Renal cortex interstitium (tissue), 11 donors: ENCODE measurements at regions not wholly inside any gene's neighbourhood (a gene's known extent, or its start where the extent isn't known, plus 50 kb on each side); places are given as distances from the start of the nearest gene placed in this dataset.
"Not testable (repeated sequence)": the region's sequence is repeated elsewhere in the genome, so short reads cannot be mapped to it uniquely, and the experiment has no call there.

Source experiments
- DNase-seq, 11 donors: peaks; one replicate each; pipeline ENCODE4 v3.0.0-alpha.2; 2013; ENCODE audit warnings: low read depth in 9 of 11, low spot score in 4 of 11; ENCODE audit errors: extremely low read depth in 1 of 11

GRCh38 chr20:22962567-22963439 is 72.3 kb upstream of the SSTR4 start:
- DNase-seq = no peak

DNA sequence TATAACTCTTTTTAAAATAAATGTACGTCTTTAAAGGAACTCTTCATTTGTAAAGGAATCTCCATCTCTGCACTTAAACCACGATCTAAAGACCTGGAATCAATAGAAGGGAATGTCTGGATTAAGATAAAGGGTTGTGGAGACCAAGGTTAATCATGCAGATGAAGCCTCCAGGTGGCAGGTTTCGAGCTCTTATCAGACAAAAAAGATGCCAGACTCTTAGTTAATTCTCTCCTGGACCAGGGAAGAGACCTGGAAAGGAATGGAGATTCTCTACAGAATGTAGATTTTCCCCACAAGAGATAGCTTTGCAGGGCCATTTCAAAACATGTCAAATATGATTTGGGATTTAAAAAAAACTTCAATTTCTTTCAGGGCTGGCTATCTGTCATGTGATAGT is 71.5 kb upstream of the SSTR4 start:
- no peak for DNase-seq

DNA sequence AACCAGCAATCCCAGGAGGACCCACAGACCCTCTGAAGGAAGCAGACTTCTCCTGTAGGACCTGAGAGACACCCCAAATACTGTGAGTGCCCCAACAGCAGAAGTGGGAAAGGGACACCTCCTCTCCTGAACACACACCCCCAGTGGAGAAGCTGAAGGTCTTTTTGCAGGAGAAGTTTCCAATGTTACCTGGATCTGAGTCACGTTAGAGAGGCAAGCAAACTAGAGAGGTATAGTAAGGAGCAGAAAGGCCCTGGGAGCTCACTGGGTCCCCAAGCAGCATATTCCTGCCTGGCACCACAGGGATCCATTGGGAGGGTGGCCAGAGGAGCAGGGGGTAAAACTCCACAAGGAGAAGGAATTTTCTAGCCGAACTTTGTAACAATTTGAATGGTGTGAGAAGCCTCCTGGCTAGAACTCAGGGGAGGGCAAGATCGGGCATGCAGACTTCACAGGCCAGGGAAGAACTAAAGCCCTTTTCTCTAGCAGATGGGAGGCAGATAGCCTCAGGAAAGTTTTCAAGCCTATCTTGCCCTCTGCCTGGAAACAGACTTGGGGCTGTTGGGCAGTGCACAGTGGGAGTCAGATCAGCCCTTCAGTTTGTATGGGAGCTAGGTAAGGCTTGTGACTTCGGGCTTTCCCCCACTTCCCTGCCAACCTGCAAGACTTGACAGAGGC is 68.2 kb upstream of the SSTR4 start:
- no peak for DNase-seq

DNA sequence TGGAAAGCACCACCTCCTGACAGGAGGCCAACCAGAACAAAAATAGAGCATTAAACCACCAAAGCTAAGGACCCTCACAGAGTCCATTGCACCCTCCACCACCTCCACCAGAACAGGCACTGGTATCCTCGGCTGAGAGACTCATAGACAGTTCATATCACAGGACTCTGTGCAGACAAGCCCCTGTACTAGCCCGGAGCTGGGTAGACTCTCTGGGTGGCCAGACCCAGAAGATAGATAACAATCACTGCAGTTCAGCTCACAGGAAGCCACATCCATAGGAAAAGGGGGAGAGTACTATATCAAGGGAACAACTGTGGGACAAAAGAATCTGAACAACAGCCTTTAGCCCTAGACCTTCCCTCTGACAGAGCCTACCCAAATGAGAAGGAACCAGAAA is 67.4 kb upstream of the SSTR4 start:
- DNase-seq = not testable (repeated sequence)

DNA sequence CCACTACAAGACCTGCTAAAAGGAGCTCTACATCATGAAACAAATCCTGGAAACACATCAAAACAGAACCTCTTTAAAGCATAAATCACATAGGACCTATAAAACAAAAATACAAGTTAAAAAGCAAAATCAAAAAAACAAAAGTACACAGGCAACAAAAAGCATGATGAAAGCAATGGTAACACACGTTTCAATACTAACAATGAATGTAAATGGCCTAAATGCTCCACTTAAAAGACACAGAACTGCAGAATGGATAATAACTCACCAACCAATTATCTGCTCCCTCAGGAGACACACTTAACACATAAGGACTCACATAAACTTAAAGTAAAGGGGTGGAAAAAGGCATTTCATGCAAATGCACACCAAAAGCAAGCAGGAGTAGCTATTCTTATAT is 66.1 kb upstream of the SSTR4 start:
- not testable (repeated sequence) for DNase-seq

DNA sequence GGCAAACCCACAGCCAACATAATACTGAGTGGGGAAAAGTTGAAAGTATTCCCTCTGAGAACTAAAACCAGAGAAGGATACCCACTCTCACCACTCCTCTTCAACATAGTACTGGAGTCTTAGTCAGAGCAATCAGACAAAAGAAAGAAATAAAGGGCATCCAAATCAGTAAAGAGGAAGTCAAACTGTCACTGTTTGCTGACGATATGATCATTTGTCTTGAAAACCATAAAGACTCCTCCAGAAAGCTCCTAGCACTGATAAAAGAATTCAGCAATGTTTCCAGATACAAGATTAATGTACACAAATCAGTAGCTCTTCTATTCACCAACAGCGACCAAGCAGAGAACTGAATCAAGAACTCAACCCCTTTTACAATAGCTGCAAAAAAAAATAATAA is 64.0 kb upstream of the SSTR4 start:
- DNase-seq = not testable (repeated sequence)

GRCh38 chr20:22974354-22974753 is 60.8 kb upstream of the SSTR4 start:
- no peak for DNase-seq

DNA sequence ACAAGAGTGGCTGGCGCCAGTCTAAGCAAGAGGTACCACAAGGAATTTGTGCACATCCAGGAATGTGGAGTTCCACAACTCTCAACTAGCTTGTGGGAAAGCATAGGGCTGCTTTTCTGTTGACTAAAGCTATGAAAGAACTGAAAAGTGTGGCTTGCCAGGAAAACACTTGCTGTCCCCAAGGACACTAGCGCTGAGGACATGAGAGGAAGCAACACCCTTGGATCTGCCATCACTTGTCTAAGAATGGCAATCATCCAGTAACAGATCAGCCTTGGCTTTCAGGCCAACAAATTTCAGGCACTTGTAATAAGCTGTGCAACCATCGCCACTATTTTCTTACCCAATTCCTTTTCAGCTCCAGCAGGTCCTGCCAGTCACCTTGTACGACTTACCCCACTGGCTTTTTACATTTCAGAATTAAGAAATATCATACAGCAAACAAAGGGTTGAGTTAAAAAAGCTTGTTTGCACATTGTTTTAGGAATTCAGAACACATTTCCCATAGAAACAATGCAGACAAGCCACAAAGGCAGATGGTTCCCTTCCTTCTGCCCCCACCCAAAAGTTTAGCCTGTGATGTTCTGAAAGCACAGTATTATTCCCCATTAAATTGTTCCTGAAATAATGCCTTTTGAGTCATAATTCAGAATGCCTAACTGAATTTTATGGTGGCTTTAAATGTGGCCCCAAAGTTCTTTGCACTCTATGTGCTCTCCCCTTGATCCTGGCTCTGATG is 57.9 kb upstream of the SSTR4 start:
- DNase-seq = no peak

DNA sequence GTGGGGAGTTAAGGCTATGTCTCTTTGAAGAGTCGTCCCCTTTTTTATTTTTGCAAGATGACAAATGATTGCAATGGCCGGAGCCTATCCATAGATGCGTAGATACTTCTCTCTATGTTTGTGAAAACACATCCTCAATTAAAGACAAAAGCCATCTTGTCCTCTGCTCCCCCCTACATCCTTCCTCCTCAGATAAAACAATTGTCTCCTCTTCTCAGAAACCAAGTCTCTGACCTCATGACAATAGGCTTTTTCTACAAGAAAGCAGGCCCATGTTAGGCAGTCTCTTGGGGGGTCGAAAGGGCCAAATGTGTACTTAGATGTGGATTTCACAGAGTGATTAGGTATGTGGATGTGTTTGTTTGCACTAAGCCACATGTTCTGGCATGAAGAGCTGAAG is 51.1 kb upstream of the SSTR4 start:
- DNase-seq = peak in 1 of 11 donors; percentile 9

DNA sequence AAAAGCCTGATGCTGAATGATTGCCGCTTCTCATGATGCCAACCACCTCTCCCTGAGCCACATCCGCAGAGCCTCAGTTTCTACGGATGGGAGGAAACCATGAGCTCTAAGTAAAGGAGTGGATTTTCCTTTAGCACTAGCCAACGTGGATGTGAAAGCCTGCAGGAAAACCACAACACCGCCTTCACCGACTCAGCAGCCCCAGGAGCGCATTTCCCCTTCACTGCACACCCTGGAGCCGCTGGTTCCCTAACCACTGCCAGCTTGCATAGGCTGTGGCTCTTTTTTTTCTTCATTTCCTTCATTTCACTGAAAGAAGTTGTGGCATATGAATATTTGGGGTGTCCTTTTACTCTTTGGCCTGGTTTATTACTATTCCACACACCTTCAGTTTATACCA is 50.5 kb upstream of the SSTR4 start:
- no peak for DNase-seq

- DNase-seq = no peak
These were observed 49.8 kb upstream of the SSTR4 start for GRCh38 chr20:22985239-22985778.
